ENCODE measurements at regions not wholly inside any gene's neighbourhood (a gene's known extent, or its start where the extent isn't known, plus 50 kb on each side); places are given as distances from the start of the nearest gene placed in this dataset.

DNA sequence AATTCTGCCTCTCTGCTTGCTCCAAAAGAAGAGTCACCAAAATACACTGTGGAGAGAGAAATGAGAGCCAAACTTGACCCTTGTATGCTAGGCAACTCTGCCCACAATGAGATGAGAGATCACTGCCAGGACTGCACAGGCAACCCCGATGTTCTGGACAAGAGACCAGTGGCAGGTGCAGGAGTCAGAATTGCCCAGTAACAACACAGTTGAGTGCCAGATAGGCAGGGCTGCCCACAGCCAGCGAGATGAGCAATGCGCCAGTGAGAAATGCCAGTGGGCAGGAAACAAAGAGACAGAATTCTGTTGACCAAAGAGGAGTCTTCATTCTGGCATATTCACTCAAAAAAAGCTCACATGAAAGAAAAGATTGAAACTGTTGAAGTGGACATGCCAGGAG is 570.7 kb downstream of the CAAP1 start:
- no peak overlapping the region for H3K4me3 ChIP-seq (ENCODE audit: low read depth, low read length)
- no peak for DNase-seq (ENCODE audit: low read depth)
- TF ChIP-seq, protein P1, sequence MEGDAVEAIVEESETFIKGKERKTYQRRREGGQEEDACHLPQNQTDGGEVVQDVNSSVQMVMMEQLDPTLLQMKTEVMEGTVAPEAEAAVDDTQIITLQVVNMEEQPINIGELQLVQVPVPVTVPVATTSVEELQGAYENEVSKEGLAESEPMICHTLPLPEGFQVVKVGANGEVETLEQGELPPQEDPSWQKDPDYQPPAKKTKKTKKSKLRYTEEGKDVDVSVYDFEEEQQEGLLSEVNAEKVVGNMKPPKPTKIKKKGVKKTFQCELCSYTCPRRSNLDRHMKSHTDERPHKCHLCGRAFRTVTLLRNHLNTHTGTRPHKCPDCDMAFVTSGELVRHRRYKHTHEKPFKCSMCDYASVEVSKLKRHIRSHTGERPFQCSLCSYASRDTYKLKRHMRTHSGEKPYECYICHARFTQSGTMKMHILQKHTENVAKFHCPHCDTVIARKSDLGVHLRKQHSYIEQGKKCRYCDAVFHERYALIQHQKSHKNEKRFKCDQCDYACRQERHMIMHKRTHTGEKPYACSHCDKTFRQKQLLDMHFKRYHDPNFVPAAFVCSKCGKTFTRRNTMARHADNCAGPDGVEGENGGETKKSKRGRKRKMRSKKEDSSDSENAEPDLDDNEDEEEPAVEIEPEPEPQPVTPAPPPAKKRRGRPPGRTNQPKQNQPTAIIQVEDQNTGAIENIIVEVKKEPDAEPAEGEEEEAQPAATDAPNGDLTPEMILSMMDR (conservative IDR thresholded peaks at IDR 0.05; ENCODE audit: low read depth, low read length), result no peak

DNA sequence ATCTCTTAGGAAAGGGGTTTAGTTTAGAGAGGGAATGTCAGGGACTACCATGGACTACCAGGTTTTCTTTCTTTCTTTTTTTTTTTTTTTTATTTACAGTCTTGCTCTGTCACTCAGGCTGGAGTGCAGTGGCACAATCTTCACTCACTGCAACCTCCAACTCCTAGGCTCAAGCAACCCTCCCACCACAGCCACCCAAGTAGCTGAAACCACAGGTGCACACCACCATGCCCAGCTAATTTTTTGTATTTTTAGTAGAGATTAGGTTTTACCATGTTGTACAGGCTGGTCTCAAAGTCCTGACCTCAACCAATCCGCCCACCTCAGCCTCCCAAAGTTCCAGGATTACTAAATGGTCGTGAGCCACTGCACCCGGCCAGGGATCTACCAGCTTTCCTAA is 572.7 kb downstream of the CAAP1 start:
- DNase-seq (ENCODE audit: low read depth), result no peak
- TF ChIP-seq, protein P1 (conservative IDR thresholded peaks at IDR 0.05; ENCODE audit: low read depth, low read length), result no peak
- no peak overlapping the region for H3K4me3 ChIP-seq (ENCODE audit: low read depth, low read length)

DNA sequence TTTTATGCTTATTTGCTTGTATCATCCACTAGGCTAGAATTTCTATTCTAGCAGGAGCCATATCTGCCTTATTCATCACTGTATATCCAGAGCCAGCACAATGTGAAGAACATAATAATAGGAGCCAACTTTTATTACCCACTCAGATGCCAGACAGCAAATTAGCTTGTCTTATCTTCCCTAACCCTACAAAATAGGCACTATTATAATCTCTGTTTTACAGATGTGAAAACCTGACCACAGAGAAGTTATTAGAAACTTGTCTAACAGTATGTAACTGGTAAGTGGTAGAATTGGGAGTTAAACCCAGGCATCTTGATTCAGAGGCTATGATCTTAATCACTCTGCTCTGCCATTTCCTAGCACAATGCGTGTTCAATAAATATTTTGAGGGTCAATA is 579.5 kb downstream of the CAAP1 start:
- no peak for DNase-seq (ENCODE audit: low read depth)
- TF ChIP-seq, protein P1 (conservative IDR thresholded peaks at IDR 0.05; ENCODE audit: low read depth, low read length), result no peak
- H3K4me3 ChIP-seq (ENCODE audit: low read depth, low read length), result no peak overlapping the region

DNA sequence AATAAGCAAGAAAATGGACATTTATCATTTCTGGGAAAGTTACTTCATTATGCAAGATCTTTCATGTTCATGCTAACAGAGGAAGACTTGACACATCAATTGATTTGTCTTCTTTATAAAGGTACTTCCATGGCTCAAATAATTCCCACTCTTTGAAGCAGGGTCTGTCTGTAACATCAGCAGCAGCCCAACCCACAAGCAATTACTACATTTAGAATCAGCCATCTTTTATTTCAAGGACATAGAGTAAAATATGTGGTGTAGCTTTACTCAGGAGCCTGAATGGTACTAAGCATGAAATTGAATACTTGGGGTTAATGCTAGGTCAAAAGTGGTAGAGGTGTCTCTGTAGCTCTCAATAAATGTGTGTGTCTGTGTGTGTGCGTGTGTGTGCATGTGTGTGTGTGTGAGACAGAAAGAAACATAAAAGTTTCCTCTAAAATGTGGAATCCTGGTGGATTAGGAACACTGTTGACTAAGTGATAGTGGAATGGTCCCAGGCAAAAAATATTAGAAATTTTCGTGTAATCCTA is 581.1 kb downstream of the CAAP1 start:
- TF ChIP-seq, protein P1 (conservative IDR thresholded peaks at IDR 0.05; ENCODE audit: low read depth, low read length), result no peak
- DNase-seq (ENCODE audit: low read depth), result no peak
- no peak overlapping the region for H3K4me3 ChIP-seq (ENCODE audit: low read depth, low read length)

DNA sequence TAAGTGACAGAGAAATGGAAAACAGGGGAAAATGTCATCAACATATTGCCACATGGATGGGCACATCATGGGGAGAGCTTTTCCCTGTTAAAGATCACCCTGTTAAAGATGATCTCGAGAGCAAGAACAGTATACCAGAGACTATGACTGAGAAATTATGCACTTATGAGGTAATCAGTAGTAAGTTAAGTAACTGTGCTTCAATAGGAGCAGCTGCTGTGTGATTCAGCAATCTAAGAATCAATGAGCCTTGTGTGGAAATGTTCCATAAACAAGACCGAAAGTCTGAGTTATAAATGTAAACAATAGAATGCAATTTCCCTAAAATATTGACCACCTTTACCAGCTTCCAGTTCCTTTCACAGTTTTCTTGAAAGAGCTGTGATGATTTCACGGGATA is 582.3 kb downstream of the CAAP1 start:
- H3K4me3 ChIP-seq (ENCODE audit: low read depth, low read length), result no peak overlapping the region
- DNase-seq (ENCODE audit: low read depth), result peak; percentile 24
- TF ChIP-seq, protein P1 (conservative IDR thresholded peaks at IDR 0.05; ENCODE audit: low read depth, low read length), result no peak

DNA sequence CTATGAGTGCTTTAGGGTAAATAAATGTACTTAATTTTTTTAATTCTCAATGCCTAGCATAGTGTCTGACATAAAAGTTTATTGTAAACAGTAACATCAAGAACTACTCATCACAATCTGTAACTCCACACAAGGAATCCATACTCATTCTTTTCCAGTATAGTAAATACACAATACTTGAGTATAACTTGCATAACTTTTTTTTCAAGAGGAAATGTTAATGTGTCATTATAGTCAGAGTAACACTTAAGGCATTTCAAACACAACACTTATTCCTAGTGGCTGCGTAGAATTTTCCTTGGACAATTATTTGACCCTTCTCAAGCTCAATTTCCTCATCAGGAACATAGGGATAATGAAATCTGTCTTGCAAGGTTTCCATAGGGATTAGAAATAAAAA is 584.3 kb downstream of the CAAP1 start:
- DNase-seq (ENCODE audit: low read depth), result no peak
- TF ChIP-seq, protein P1 (conservative IDR thresholded peaks at IDR 0.05; ENCODE audit: low read depth, low read length), result no peak

DNA sequence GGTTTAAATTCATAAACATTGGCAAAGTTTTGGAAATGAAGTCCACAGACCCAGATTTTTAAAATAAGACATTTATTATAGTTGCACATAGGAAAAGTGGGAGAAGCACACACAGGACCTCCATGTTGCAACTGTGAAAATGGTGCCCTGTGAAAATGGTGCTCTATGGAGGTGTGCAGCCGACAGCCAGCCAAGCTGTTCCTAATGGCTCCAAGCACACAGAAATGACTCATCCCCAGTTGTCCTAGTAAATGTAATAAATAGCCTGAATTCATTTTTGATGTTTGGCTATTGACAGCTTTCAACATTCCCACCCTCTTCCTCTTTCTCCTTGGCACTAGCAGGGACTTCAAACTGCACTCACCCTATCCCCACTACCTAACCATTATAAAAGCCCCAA is 590.9 kb downstream of the CAAP1 start:
- no peak overlapping the region for H3K4me3 ChIP-seq (ENCODE audit: low read depth, low read length)
- TF ChIP-seq, protein P1 (conservative IDR thresholded peaks at IDR 0.05; ENCODE audit: low read depth, low read length), result no peak
- no peak for DNase-seq (ENCODE audit: low read depth)

More for the DNA sequence above, 584.3 kb downstream of the CAAP1 start:
- no peak overlapping the region for H3K4me3 ChIP-seq (ENCODE audit: low read depth, low read length)

Data from choroid plexus epithelial cell (primary cell).